Right atrium auricular region (tissue), 2 donors: ENCODE measurements at regions not wholly inside any gene's neighbourhood (a gene's known extent, or its start where the extent isn't known, plus 50 kb on each side); places are given as distances from the start of the nearest gene placed in this dataset.

Experiments used
- DNase-seq: peaks from one replicate; pipeline ENCODE4 v3.0.0-alpha.2; 2019; ENCODE audit warnings: low spot score
- H3K27ac ChIP-seq, 2 donors: fragments of 200-600 bp; sonication (generic); 1 replicate in 1 of 2; 2 replicates in 1 of 2; pipeline ENCODE4 v1.5.1; 2016 to 2019
- H3K27me3 ChIP-seq, 2 donors: fragments of 200-600 bp; sonication (generic); one replicate each; pipeline versions ENCODE4 v1.5.1 to v1.6.0; 2017 to 2019
- H3K36me3 ChIP-seq: fragments of 200-600 bp; sonication (generic); one replicate; pipeline ENCODE4 v1.5.1; 2016
- H3K4me1 ChIP-seq, 2 donors: fragments of 200-600 bp; sonication (generic); one replicate each; pipeline versions ENCODE4 v1.5.1 to v1.6.0; 2017 to 2019
- H3K4me3 ChIP-seq, 2 donors: fragments of 200-600 bp; sonication (generic); 1 replicate in 1 of 2; 2 replicates in 1 of 2; pipeline ENCODE4 v1.5.1; 2017 to 2019; ENCODE audit warnings: mild to moderate bottlenecking in 1 of 2, moderate library complexity in 1 of 2
- H3K9me3 ChIP-seq, 2 donors: fragments of 200-600 bp; sonication (generic); one replicate each; pipeline ENCODE4 v1.5.1; 2019
- CTCF ChIP-seq, 2 donors: fragments of 200-600 bp; sonication (generic); IDR thresholded peaks; one replicate each; pipeline ENCODE4 v1.5.1; 2019; ENCODE audit warnings: antibody characterized with exemption in 2 of 2

- Histone ChIP-seq H3K4me3 (no peak overlapping the region), H3K27ac (no peak overlapping the region), H3K36me3 (no peaks in the 10 kb centered on the region), H3K27me3 (no peaks in the 10 kb centered on the region), H3K4me1 (no peaks in the 10 kb centered on the region), H3K9me3 (no peaks in the 10 kb centered on the region)
- no peak for DNase-seq
- TF ChIP-seq CTCF (IDR thresholded peaks at IDR 0.05) = no peak
Observed at GRCh38 chr5:155836089-155836803, 490.7 kb upstream of the SGCD start.

GRCh38 chr5:155838394-155838793, 488.6 kb upstream of the SGCD start:
- H3K27me3 ChIP-seq = no peaks in the 10 kb centered on the region
- DNase-seq = no peak
- H3K4me3 ChIP-seq = no peak overlapping the region
- H3K36me3 ChIP-seq = no peaks in the 10 kb centered on the region
- H3K27ac ChIP-seq = no peak overlapping the region
- no peaks in the 10 kb centered on the region for H3K9me3 ChIP-seq
- no peaks in the 10 kb centered on the region for H3K4me1 ChIP-seq
- TF ChIP-seq CTCF (IDR thresholded peaks at IDR 0.05) = no peak

GRCh38 chr5:155839251-155840037, 487.5 kb upstream of the SGCD start:
- Histone ChIP-seq H3K4me3 (no peak overlapping the region), H3K27me3 (no peaks in the 10 kb centered on the region), H3K27ac (no peak overlapping the region), H3K9me3 (no peaks in the 10 kb centered on the region), H3K4me1 (no peaks in the 10 kb centered on the region), H3K36me3 (no peaks in the 10 kb centered on the region)
- no peak for TF ChIP-seq CTCF (IDR thresholded peaks at IDR 0.05)
- DNase-seq = no peak

GRCh38 chr5:155844542-155844941, 482.4 kb upstream of the SGCD start:
- TF ChIP-seq CTCF (IDR thresholded peaks at IDR 0.05) = no peak
- no peak overlapping the region for H3K27ac ChIP-seq

GRCh38 chr5:155850370-155850769, 476.6 kb upstream of the SGCD start:
- DNase-seq = no peak
- H3K27ac ChIP-seq = no peak overlapping the region

More at GRCh38 chr5:155844542-155844941, 482.4 kb upstream of the SGCD start:
- no peaks in the 10 kb centered on the region for H3K4me1 ChIP-seq
- DNase-seq = no peak
- H3K27me3 ChIP-seq = no peaks in the 10 kb centered on the region
- no peak overlapping the region for H3K4me3 ChIP-seq
- H3K9me3 ChIP-seq = no peaks in the 10 kb centered on the region
- H3K36me3 ChIP-seq = no peaks in the 10 kb centered on the region

More at GRCh38 chr5:155850370-155850769, 476.6 kb upstream of the SGCD start:
- Histone ChIP-seq H3K27me3 (no peaks in the 10 kb centered on the region), H3K36me3 (no peaks in the 10 kb centered on the region), H3K9me3 (no peaks in the 10 kb centered on the region), H3K4me3 (no peak overlapping the region), H3K4me1 (peaks cover 0 to 3% of the 10 kb centered on the region in 2 donors)
- TF ChIP-seq CTCF (IDR thresholded peaks at IDR 0.05) = no peak
